NCI-H524 (cell line): ENCODE measurements at regions not wholly inside any gene's neighbourhood (a gene's known extent, or its start where the extent isn't known, plus 50 kb on each side); places are given as distances from the start of the nearest gene placed in this dataset.

ENCODE experiments used
- DNase-seq, 2 experiments: peaks; one replicate each; lab custom pipeline; 2025; lab: John Stamatoyannopoulos, UW

GRCh38 chr10:59553162-59553900 lies 156.3 kb downstream of the SLC16A9 start:
- no peak for DNase-seq

GRCh38 chr10:59550061-59550460 lies 159.6 kb downstream of the SLC16A9 start:
- no peak for DNase-seq

- DNase-seq = no peak
Observed at GRCh38 chr10:59538623-59539022, 171.0 kb downstream of the SLC16A9 start.

GRCh38 chr10:59537501-59537900 lies 172.1 kb downstream of the SLC16A9 start:
- no peak for DNase-seq

GRCh38 chr10:59536167-59537014 lies 173.3 kb downstream of the SLC16A9 start:
- DNase-seq = no peak

- no peak for DNase-seq
Observed at GRCh38 chr10:59524348-59524747, 162.0 kb upstream of the FAM13C start.

- DNase-seq = no peak
Observed at GRCh38 chr10:59523851-59524250, 161.5 kb upstream of the FAM13C start.

- DNase-seq = no peak
Observed at GRCh38 chr10:59517996-59518395, 155.6 kb upstream of the FAM13C start.

GRCh38 chr10:59517341-59517899 lies 155.1 kb upstream of the FAM13C start:
- DNase-seq = no peak

- DNase-seq = no peak
Observed at GRCh38 chr10:59513558-59513957, 151.2 kb upstream of the FAM13C start.

GRCh38 chr10:59512951-59513350 lies 150.6 kb upstream of the FAM13C start:
- no peak for DNase-seq

GRCh38 chr10:59508956-59509355 lies 146.6 kb upstream of the FAM13C start:
- DNase-seq = no peak

- DNase-seq = no peak
Observed at GRCh38 chr10:59508296-59508695, 145.9 kb upstream of the FAM13C start.

GRCh38 chr10:59505926-59506325 lies 143.6 kb upstream of the FAM13C start:
- no peak for DNase-seq

- no peak for DNase-seq
Observed at GRCh38 chr10:59499460-59499859, 137.1 kb upstream of the FAM13C start.

GRCh38 chr10:59493017-59493416 lies 130.7 kb upstream of the FAM13C start:
- DNase-seq = no peak

GRCh38 chr10:59479426-59479825 lies 117.1 kb upstream of the FAM13C start:
- DNase-seq = no peak

- no peak for DNase-seq
Observed at GRCh38 chr10:59470570-59470969, 108.2 kb upstream of the FAM13C start.

- peak; percentile 24 to 52 for DNase-seq
Observed at GRCh38 chr10:59465088-59465487, 102.7 kb upstream of the FAM13C start.

GRCh38 chr10:59464483-59464882 lies 102.1 kb upstream of the FAM13C start:
- DNase-seq = no peak

GRCh38 chr10:59463909-59464308 lies 101.6 kb upstream of the FAM13C start:
- DNase-seq = no peak

- DNase-seq = no peak
Observed at GRCh38 chr10:59460601-59461000, 98.3 kb upstream of the FAM13C start.

GRCh38 chr10:59456199-59456598 lies 93.8 kb upstream of the FAM13C start:
- DNase-seq = no peak
